Endodermal cell (in vitro differentiated cells): ENCODE measurements at regions not wholly inside any gene's neighbourhood (a gene's known extent, or its start where the extent isn't known, plus 50 kb on each side); places are given as distances from the start of the nearest gene placed in this dataset.

Experiments used
- DNase-seq: peaks from one replicate; pipeline ENCODE4 v3.0.0-alpha.2; 2017
- H3K27ac ChIP-seq: 2 replicates; pipeline ENCODE4 v1.5.1; 2013; ENCODE audit warnings: mild to moderate bottlenecking, low read depth, low read length, moderate library complexity
- H3K27me3 ChIP-seq: 2 replicates; pipeline ENCODE4 v1.6.1; 2013; ENCODE audit warnings: mild to moderate bottlenecking, low read length, moderate library complexity; ENCODE audit not compliant: insufficient read depth, control insufficient read depth, poor library complexity, severe bottlenecking
- H3K36me3 ChIP-seq: 2 replicates; pipeline ENCODE4 v1.7.0; 2013; ENCODE audit warnings: mild to moderate bottlenecking, low read length, moderate library complexity; ENCODE audit not compliant: control insufficient read depth, insufficient read depth
- H3K4me1 ChIP-seq: one replicate; pipeline ENCODE4 v1.7.0; 2013; ENCODE audit warnings: low read length; ENCODE audit not compliant: control insufficient read depth, insufficient read depth
- H3K4me3 ChIP-seq: 2 replicates; pipeline ENCODE4 v1.5.1; 2013; ENCODE audit warnings: mild to moderate bottlenecking, low read length, moderate library complexity
- H3K9ac ChIP-seq: 2 replicates; pipeline ENCODE4 v1.6.1; 2013; ENCODE audit warnings: mild to moderate bottlenecking, low read length, moderate library complexity; ENCODE audit not compliant: poor library complexity, severe bottlenecking; ENCODE audit errors: extremely low read depth
- H3K9me3 ChIP-seq: 2 replicates; pipeline ENCODE4 v1.6.1; 2013; ENCODE audit warnings: mild to moderate bottlenecking, low read length, moderate library complexity; ENCODE audit not compliant: control insufficient read depth
- H3K27ac Mint-ChIP-seq: 2 replicates; pipeline ENCODE4 v1.8.0; 2020; ENCODE audit warnings: mixed read lengths
- H3K27me3 Mint-ChIP-seq: 2 replicates; pipeline ENCODE4 v1.8.0; 2021; ENCODE audit warnings: mild to moderate bottlenecking, mixed read lengths; ENCODE audit not compliant: insufficient read depth
- H3K36me3 Mint-ChIP-seq: 2 replicates; pipeline ENCODE4 v1.8.0; 2020; ENCODE audit warnings: low read depth, mixed read lengths
- H3K4me1 Mint-ChIP-seq: 2 replicates; pipeline ENCODE4 v1.8.0; 2020; ENCODE audit warnings: mixed read lengths
- H3K4me3 Mint-ChIP-seq: 2 replicates; pipeline ENCODE4 v1.8.0; 2020; ENCODE audit warnings: mild to moderate bottlenecking, moderate library complexity, mixed read lengths
- H3K9me3 Mint-ChIP-seq: 2 replicates; pipeline ENCODE4 v1.8.0; 2020; ENCODE audit warnings: mild to moderate bottlenecking, mixed read lengths
- WGBS, 2 experiments: methylation state at CpG; one replicate each; pipeline versions ENCODE4 v1.1.5 to v1.1.7; 2013; ENCODE audit warnings: missing lambda C conversion rate in 2 of 2, mixed read lengths in 1 of 2; ENCODE audit not compliant: insufficient coverage in 1 of 2, insufficient read length in 1 of 2; 5-methylcytosine and 5-hydroxymethylcytosine counted together
- TF ChIP-seq, protein P1 (sequence below): fragments of 200-600 bp; sonication (generic); conservative IDR thresholded peaks from 2 replicates; pipeline ENCODE4 v1.5.0; 2021; ENCODE audit warnings: antibody characterized with exemption, mild to moderate bottlenecking

- H3K27ac Mint-ChIP-seq, result no peak overlapping the region
- no peak overlapping the region for H3K4me3 Mint-ChIP-seq
- Histone ChIP-seq H3K27ac (no peak overlapping the region), H3K4me1 (no peaks in the 10 kb centered on the region), H3K36me3 (no peaks in the 10 kb centered on the region), H3K27me3 (no peaks in the 10 kb centered on the region), H3K9me3 (peaks cover 3% of the 10 kb centered on the region), H3K4me3 (no peak overlapping the region), H3K9ac (no peak overlapping the region)
- TF ChIP-seq, protein P1, sequence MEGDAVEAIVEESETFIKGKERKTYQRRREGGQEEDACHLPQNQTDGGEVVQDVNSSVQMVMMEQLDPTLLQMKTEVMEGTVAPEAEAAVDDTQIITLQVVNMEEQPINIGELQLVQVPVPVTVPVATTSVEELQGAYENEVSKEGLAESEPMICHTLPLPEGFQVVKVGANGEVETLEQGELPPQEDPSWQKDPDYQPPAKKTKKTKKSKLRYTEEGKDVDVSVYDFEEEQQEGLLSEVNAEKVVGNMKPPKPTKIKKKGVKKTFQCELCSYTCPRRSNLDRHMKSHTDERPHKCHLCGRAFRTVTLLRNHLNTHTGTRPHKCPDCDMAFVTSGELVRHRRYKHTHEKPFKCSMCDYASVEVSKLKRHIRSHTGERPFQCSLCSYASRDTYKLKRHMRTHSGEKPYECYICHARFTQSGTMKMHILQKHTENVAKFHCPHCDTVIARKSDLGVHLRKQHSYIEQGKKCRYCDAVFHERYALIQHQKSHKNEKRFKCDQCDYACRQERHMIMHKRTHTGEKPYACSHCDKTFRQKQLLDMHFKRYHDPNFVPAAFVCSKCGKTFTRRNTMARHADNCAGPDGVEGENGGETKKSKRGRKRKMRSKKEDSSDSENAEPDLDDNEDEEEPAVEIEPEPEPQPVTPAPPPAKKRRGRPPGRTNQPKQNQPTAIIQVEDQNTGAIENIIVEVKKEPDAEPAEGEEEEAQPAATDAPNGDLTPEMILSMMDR, result no peak
- H3K27me3 Mint-ChIP-seq, result no peaks in the 10 kb centered on the region
- H3K9me3 Mint-ChIP-seq, result peaks cover 3% of the 10 kb centered on the region
- H3K4me1 Mint-ChIP-seq, result no peaks in the 10 kb centered on the region
- no peak for DNase-seq
- 90% methylated on average over 3 to 7 of the region's 7 CpGs for WGBS, 2 experiments
- no peaks in the 10 kb centered on the region for H3K36me3 Mint-ChIP-seq
Measured at GRCh38 chr5:3175416-3175815, 420.2 kb upstream of the IRX1 start.

DNA sequence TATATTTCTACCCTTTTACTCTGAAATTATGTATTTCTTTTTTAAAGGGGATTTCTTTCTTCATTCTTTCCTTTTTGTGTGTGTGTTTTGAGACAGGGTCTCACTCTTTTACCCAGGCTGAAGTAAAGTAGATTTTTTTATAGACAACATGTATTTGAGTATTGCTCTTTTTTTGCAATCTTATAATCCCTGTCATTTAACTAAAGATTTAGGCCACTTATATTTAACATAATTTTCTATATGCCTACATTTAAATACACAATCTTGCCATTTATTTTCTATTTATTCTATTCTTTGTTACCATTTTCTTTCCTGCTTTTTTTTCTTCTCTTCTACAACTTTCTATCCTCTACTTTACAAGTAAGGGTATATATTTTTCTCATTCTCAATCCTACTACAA is 416.0 kb upstream of the IRX2 start:
- Mint-ChIP-seq H3K4me1 (no peaks in the 10 kb centered on the region), H3K27ac (no peak overlapping the region)
- H3K9me3 ChIP-seq, result peaks cover 25% of the 10 kb centered on the region

DNA sequence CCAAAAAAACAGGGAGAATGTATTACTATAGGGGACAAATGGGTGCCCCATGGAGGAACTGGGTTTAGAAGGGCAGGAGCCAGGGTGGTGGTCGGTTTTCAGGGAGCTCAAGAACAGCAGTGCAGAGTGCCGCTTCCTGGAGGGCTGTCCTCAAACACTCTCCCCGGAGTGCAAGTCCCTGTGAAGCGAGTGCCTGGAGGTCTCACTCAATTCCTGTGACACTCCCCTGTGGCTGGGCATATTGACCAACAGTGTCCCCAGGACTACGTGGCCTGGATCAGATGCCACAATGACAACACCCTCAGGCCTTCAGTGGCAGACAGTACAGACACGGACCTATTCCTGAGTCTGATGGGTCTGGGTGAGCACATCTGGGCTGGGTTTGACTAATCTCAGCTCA is 412.1 kb upstream of the IRX2 start:
- Mint-ChIP-seq H3K4me3 (no peak overlapping the region), H3K27me3 (peaks cover 6% of the 10 kb centered on the region), H3K27ac (no peak overlapping the region), H3K36me3 (no peaks in the 10 kb centered on the region), H3K9me3 (peaks cover 29% of the 10 kb centered on the region), H3K4me1 (no peaks in the 10 kb centered on the region)
- H3K27me3 ChIP-seq, result no peaks in the 10 kb centered on the region
- peaks cover 20% of the 10 kb centered on the region for H3K9me3 ChIP-seq
- DNase-seq, result no peak
- TF ChIP-seq, protein P1, result no peak
- H3K4me3 ChIP-seq, result no peak overlapping the region
- 91 to 97% methylated on average over 5 to 6 of the region's 6 CpGs for WGBS, 2 experiments
- no peak overlapping the region for H3K9ac ChIP-seq
- H3K27ac ChIP-seq, result no peak overlapping the region
- no peaks in the 10 kb centered on the region for H3K4me1 ChIP-seq
- H3K36me3 ChIP-seq, result no peaks in the 10 kb centered on the region

More for the DNA sequence above, 416.0 kb upstream of the IRX2 start:
- no peak for DNase-seq
- Mint-ChIP-seq H3K36me3 (no peaks in the 10 kb centered on the region), H3K9me3 (peaks cover 39% of the 10 kb centered on the region), H3K27me3 (peaks cover 5% of the 10 kb centered on the region), H3K4me3 (no peak overlapping the region)
- TF ChIP-seq, protein P1, result no peak
- no peaks in the 10 kb centered on the region for H3K27me3 ChIP-seq
- H3K4me3 ChIP-seq, result no peak overlapping the region
- H3K27ac ChIP-seq, result no peak overlapping the region
- H3K4me1 ChIP-seq, result no peaks in the 10 kb centered on the region
- H3K36me3 ChIP-seq, result no peaks in the 10 kb centered on the region
- no peak overlapping the region for H3K9ac ChIP-seq
